K562 (cell line): ENCODE measurements at regions not wholly inside any gene's neighbourhood (a gene's known extent, or its start where the extent isn't known, plus 50 kb on each side); places are given as distances from the start of the nearest gene placed in this dataset.
A peak's percentile ranks its signal among the peaks of the same experiment; 100 is the strongest.

Source experiments
- ATAC-seq: fragments of 200-7000 bp; cut with Tn5 transposase; 3 replicates; pipeline ENCODE4 v1.9.1; 2020; ENCODE audit warnings: moderate library complexity
- BruUV-seq: library from RNA; stranded (reverse); fragments of 400-500 nt; replicated peaks from 2 replicates; lab custom pipeline; 2021; lab: Mats Ljungman, UMichigan
- CTCF ChIA-PET: fragments of 300-600 bp; formaldehyde crosslinking; extraction: SDS; loops from one replicate; lab custom pipeline; 2021; ENCODE audit warnings: low intra/inter-chr PET ratio; lab: Yijun Ruan, JAX
- POLR2A ChIA-PET: fragments of 300-600, 350-650 bp; sonication (Branson Sonifier 250); formaldehyde crosslinking; extraction: SDS; loops from one replicate; lab custom pipeline; 2021; ENCODE audit warnings: antibody characterized with exemption, inconsistent platforms; lab: Yijun Ruan, JAX
- DNase-seq, 4 experiments: peaks; one replicate each; pipeline versions ENCODE4 v3.0.0 to v3.0.0-alpha.2; 2011 to 2018; ENCODE audit warnings: low spot score in 3 of 4, mixed read lengths in 3 of 4; ENCODE audit errors: extremely low read depth in 1 of 4
- FAIRE-seq: peaks from 2 replicates; lab custom pipeline; 2011; peaks lifted over from hg19 to GRCh38; lab: Jason Lieb, UNC
- H2AFZ ChIP-seq: 2 replicates; pipeline ENCODE4 v1.6.0; 2011; ENCODE audit warnings: low read depth, low read length, control low read depth, inconsistent platforms
- H3K27ac ChIP-seq: fragments of 200-600 bp; 3 replicates; pipeline ENCODE4 v1.8.0; 2011; ENCODE audit warnings: low read depth, mild to moderate bottlenecking, control low read depth, inconsistent platforms, low read length, moderate library complexity, mixed read lengths; ENCODE audit errors: extremely low read depth
- H3K27me3 ChIP-seq, 2 experiments: fragments of 300-600 bp in 1 of 2; 2 replicates in 1 of 2; 3 replicates in 1 of 2; pipeline versions ENCODE4 v1.6.0 to v1.8.0; 2011; ENCODE audit warnings: inconsistent platforms in 2 of 2, low read length in 2 of 2, mild to moderate bottlenecking in 1 of 2, mixed read lengths in 1 of 2, moderate library complexity in 1 of 2; ENCODE audit not compliant: control insufficient read depth in 2 of 2, insufficient read depth in 2 of 2
- H3K36me3 ChIP-seq: fragments of 300-600 bp; 3 replicates; pipeline ENCODE4 v1.8.0; 2011; ENCODE audit warnings: mild to moderate bottlenecking, low read length, inconsistent platforms; ENCODE audit not compliant: control insufficient read depth, insufficient read depth
- H3K4me1 ChIP-seq, 2 experiments: fragments of 200-600 bp in 1 of 2; replicated peaks in 1 of 2; 2 replicates in 1 of 2; 3 replicates in 1 of 2; pipeline versions ENCODE4 v1.5.1 to v1.8.0; 2011; ENCODE audit warnings: inconsistent platforms in 2 of 2, low read length in 2 of 2, mild to moderate bottlenecking in 1 of 2, mixed read lengths in 1 of 2, moderate library complexity in 1 of 2; ENCODE audit not compliant: control insufficient read depth in 2 of 2, insufficient read depth in 2 of 2
- H3K4me2 ChIP-seq: 2 replicates; pipeline ENCODE4 v1.6.1; 2011; ENCODE audit warnings: low read length, control low read depth, inconsistent platforms, mixed read lengths; ENCODE audit not compliant: insufficient read depth
- H3K4me3 ChIP-seq: fragments of 200-600 bp; sonication (generic), shearing (Covaris generic); 2 replicates; pipeline ENCODE4 v1.5.1; 2016; ENCODE audit warnings: control low read depth, inconsistent platforms
- H3K79me2 ChIP-seq: fragments of 200-600 bp; 3 replicates; pipeline ENCODE4 v1.8.0; 2011; ENCODE audit warnings: low read length, inconsistent platforms; ENCODE audit not compliant: control insufficient read depth, insufficient read depth
- H3K9ac ChIP-seq, 2 experiments: 2 replicates each; pipeline versions ENCODE4 v1.6.0 to v1.6.1; 2011; ENCODE audit warnings: low read depth in 2 of 2, low read length in 2 of 2, control low read depth in 1 of 2, inconsistent platforms in 1 of 2, mild to moderate bottlenecking in 1 of 2, mixed read lengths in 1 of 2; ENCODE audit not compliant: insufficient read depth in 1 of 2
- H3K9me1 ChIP-seq: one replicate; pipeline ENCODE4 v1.6.0; 2011; ENCODE audit warnings: inconsistent platforms, mild to moderate bottlenecking, low read length, moderate library complexity; ENCODE audit not compliant: control insufficient read depth, insufficient read depth
- H3K9me3 ChIP-seq: replicated peaks from 2 replicates; pipeline ENCODE4 v1.5.1; 2011; ENCODE audit warnings: low read depth, low read length, inconsistent platforms; ENCODE audit not compliant: control insufficient read depth, insufficient read depth
- H4K20me1 ChIP-seq: replicated peaks from 2 replicates; pipeline ENCODE4 v1.6.1; 2011; ENCODE audit warnings: low read length, inconsistent platforms, mixed read lengths; ENCODE audit not compliant: control insufficient read depth, insufficient read depth
- ARHGAP35 ChIP-seq: fragments of 450-650 bp; IDR thresholded peaks from 2 replicates; pipeline ENCODE4 v1.6.1; 2018; ENCODE audit not compliant: partially characterized antibody
- CBFA2T3 ChIP-seq: fragments of 450-650 bp; IDR thresholded peaks from 2 replicates; pipeline ENCODE4 v1.6.1; 2017
- E2F5 ChIP-seq: sonication (generic); formaldehyde crosslinking; IDR thresholded peaks from 2 replicates; pipeline ENCODE4 v1.8.0; 2022; ENCODE audit warnings: mild to moderate bottlenecking, missing genetic modification reagents
- FUS ChIP-seq: fragments of 200-400 bp; formaldehyde crosslinking; optimal IDR thresholded peaks from 2 replicates; pipeline ENCODE3; 2017; ENCODE audit warnings: low read depth, low read length
- HDAC1 ChIP-seq, 2 experiments: fragments of 450-650 bp; IDR thresholded peaks; 2 replicates each; pipeline ENCODE4 v1.6.1; 2016 to 2017; ENCODE audit warnings: inconsistent platforms in 1 of 2, mild to moderate bottlenecking in 1 of 2, moderate library complexity in 1 of 2
- KLF6 ChIP-seq: fragments of 250-450 bp; sonication (Bioruptor Pico); IDR thresholded peaks from 2 replicates; pipeline ENCODE4 v1.4.0; 2020; ENCODE audit warnings: mild to moderate bottlenecking, moderate library complexity, borderline replicate concordance
- MEIS2 ChIP-seq: fragments of 450-650 bp; IDR thresholded peaks from 2 replicates; pipeline ENCODE4 v1.6.1; 2014; ENCODE audit warnings: mild to moderate bottlenecking; ENCODE audit not compliant: partially characterized antibody
- MTA1 ChIP-seq: fragments of 450-650 bp; IDR thresholded peaks from 2 replicates; pipeline ENCODE4 v1.6.1; 2017; ENCODE audit warnings: borderline replicate concordance
- MXI1 ChIP-seq: IDR thresholded peaks from 2 replicates; pipeline ENCODE4 v1.6.1; 2011; ENCODE audit warnings: low read depth, mild to moderate bottlenecking, improper control_type of control experiment, low read length
- PCBP2 ChIP-seq: fragments of 200-400 bp; formaldehyde crosslinking; IDR thresholded peaks from 2 replicates; pipeline ENCODE4 v1.6.1; 2018; ENCODE audit warnings: low read length, low read depth, mild to moderate bottlenecking, moderate library complexity; ENCODE audit not compliant: poor library complexity, severe bottlenecking
- RREB1 ChIP-seq: fragments of 250-450 bp; sonication (Bioruptor Pico); IDR thresholded peaks from 2 replicates; pipeline ENCODE4 v1.4.0; 2020
- SNIP1 ChIP-seq: fragments of 450-650 bp; IDR thresholded peaks from 2 replicates; pipeline ENCODE4 v1.7.1; 2017; ENCODE audit warnings: low read depth, mild to moderate bottlenecking
- SP1 ChIP-seq: sonication (generic); formaldehyde crosslinking; IDR thresholded peaks from 2 replicates; pipeline ENCODE4 v1.8.1; 2022; ENCODE audit warnings: mild to moderate bottlenecking, missing genetic modification reagents
- TAF15 ChIP-seq: fragments of 200-400 bp; formaldehyde crosslinking; IDR thresholded peaks from 2 replicates; pipeline ENCODE4 v1.6.1; 2017; ENCODE audit warnings: mild to moderate bottlenecking, low read depth, low read length, moderate library complexity
- ZC3H8 ChIP-seq: fragments of 450-650 bp; IDR thresholded peaks from 2 replicates; pipeline ENCODE4 v1.6.1; 2017
- ZNF277 ChIP-seq: fragments of 250-450 bp; sonication (Bioruptor Pico); IDR thresholded peaks from 2 replicates; pipeline ENCODE4 v1.8.0; 2022; ENCODE audit warnings: inconsistent platforms, mild to moderate bottlenecking, moderate library complexity, borderline replicate concordance
- WGBS: fragments of 100-300 bp; shearing (Covaris generic); methylation state at CpG from one replicate; pipeline ENCODE4 v1.1.6; 2016; ENCODE audit warnings: low coverage, mixed read lengths; ENCODE audit not compliant: insufficient coverage; ENCODE audit errors: missing lambda C conversion rate; 5-methylcytosine and 5-hydroxymethylcytosine counted together
- in situ Hi-C: fragments of 300-500 bp; cut with MboI; formaldehyde crosslinking; loops from 4 replicates; pipeline ENCODE4 v1.15.0; 2018; ENCODE audit warnings: inconsistent platforms, mixed read lengths
- intact Hi-C: fragments of 100-400 bp; cut with micrococcal nuclease; formaldehyde crosslinking; loops from 2 replicates; pipeline ENCODE4 v1.14.2; 2022

- TF ChIP-seq PCBP2 (no peak), MXI1 (no peak), FUS (no peak), KLF6 (CRISPR knock-in tag) (no peak), TAF15 (no peak)
Measured at GRCh38 chr3:65015711-65016110, 327.9 kb upstream of the ADAMTS9 start (continued).

GRCh38 chr3:65013053-65013452, 325.3 kb upstream of the ADAMTS9 start:
- peak; percentile 78 for ATAC-seq
- CTCF ChIA-PET = no interaction called here
- Histone ChIP-seq H3K27ac (no peak overlapping the region), H3K9me3 (no peaks in the 10 kb centered on the region; the same call in 1 of the 2 replicates), H3K9me1 (no peaks in the 10 kb centered on the region), H2AFZ (peak overlapping the region; percentile 51; the same call in 1 of the 2 replicates), H3K27me3 (no peaks in the 10 kb centered on the region), H3K9ac (no peak overlapping the region), H3K4me2 (no peak overlapping the region; the same call in 1 of the 2 replicates), H4K20me1 (no peaks in the 10 kb centered on the region), H3K4me1 (peaks cover 0 to 8% of the 10 kb centered on the region in 2 experiments; a peak in 2 of 5 replicates), H3K4me3 (no peak overlapping the region), H3K79me2 (no peaks in the 10 kb centered on the region), H3K36me3 (no peaks in the 10 kb centered on the region)
- intact Hi-C loops (no loop called here), in situ Hi-C loops (no loop called here)
- POLR2A ChIA-PET = no interaction called here
- WGBS = 2% methylated on average over 4 of the region's 4 CpGs
- DNase-seq = peak; percentile 13 to 37 (median 24)
- BruUV-seq = no TSS peak
- FAIRE-seq = peak; percentile 63
- TF ChIP-seq HDAC1 (IDR thresholded peaks at IDR 0.05) = no peak
- no peak for TF ChIP-seq E2F5 (CRISPR knock-in tag)
- peak; percentile 14 for TF ChIP-seq MEIS2
- no peak for TF ChIP-seq ZC3H8
- no peak for TF ChIP-seq SNIP1
- no peak for TF ChIP-seq RREB1 (CRISPR knock-in tag)
- no peak for TF ChIP-seq ZNF277 (CRISPR knock-in tag)
- no peak for TF ChIP-seq SP1
- TF ChIP-seq MTA1 = no peak
- TF ChIP-seq CBFA2T3 = peak; percentile 47; the same call in 1 of the 2 replicates
- no peak for TF ChIP-seq ARHGAP35
